ENCODE measurements at regions not wholly inside any gene's neighbourhood (a gene's known extent, or its start where the extent isn't known, plus 50 kb on each side); places are given as distances from the start of the nearest gene placed in this dataset.

DNA sequence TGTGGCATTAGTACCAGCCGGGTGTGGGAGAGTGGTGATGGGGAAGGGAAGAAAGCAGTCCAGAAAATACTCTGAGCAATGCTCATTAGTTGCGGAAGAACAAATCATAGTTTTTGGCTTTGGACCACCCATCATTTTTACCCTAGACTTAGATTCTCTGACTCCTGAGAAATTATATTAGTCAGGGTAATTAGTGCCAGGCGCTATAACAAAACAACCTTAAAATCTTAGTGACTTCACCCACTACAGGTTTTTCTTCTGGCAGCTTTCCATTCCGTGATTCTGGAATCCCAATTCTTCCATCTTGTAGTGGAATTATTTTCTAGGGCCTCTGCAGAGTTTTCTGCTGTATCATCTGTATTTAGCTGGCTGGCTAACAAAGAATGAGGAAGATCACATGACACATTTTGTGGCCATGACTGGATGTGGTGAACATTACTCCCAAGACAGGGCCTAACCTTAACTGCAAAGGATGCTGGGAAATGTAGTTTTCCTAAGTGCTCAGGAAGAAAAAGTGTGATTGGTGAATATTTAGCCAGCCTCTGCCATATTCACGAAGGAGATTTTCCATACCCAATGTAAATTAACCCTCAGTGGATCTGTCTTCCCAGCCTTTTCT, 373.0 kb upstream of the MEF2C start:
- no peak for DNase-seq (ENCODE audit: low spot score)
- Mint-ChIP-seq H3K27ac (no peak overlapping the region), H3K4me1 (ENCODE audit: low read depth) (no peaks in the 10 kb centered on the region), H3K36me3 (ENCODE audit: low read depth) (no peaks in the 10 kb centered on the region), H3K4me3 (ENCODE audit: low read depth) (no peak overlapping the region), H3K27me3 (ENCODE audit: low read depth) (peaks cover 2% of the 10 kb centered on the region), H3K9me3 (no peaks in the 10 kb centered on the region)
- intact Hi-C loops (cut with micrococcal nuclease), result no loop called here

DNA sequence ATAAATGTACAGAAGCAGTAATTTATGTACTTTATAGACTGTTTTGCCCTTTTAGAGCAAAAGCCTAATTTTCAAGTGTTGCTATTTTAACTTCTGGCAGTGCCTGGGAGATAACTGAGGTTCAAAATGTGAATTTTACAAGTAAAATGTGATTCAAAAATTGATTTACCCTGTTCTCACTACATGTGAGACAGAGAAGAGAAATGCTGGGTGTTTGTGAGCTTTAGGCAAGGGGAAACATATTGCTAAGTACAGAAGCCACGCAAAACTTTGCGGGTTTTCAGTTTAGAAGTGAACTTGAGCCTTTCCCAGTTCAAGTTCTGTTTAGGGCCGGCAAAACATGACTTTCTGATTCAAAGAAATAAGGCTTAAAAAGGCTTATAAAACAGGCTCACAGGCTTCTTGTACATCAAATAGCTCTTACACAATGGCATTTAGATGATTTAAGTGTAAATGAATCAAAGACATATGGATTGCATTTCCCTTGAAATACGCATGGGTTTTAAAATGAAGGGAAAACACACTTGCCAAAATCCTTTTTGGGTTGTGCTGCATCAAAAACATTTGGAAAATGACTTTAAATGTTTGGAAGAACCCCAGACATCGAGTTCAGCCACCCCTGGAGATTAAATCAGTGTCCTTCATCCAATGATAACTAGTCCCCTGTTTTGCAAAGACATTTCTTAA, 370.8 kb upstream of the MEF2C start:
- H3K36me3 Mint-ChIP-seq (ENCODE audit: low read depth), result no peaks in the 10 kb centered on the region

DNA sequence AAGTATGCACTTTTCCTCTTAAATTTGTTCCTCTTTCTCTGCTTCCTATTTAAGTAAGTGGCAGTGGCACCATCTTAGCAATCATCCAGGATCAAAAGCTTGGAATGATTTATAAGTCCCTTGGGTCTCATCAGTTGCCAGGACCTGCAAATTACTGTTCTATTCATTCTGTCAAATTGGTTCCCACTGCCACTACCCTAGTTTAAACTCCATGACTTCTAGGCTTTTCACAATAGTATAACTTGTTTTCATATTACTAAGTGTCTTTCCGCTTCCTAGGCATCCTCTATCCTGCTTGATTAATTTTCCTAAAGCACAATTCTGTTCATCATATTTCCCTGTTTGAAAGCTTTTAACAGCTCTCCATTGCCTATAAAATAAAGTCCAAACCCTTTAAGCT, 363.9 kb upstream of the MEF2C start:
- H3K4me1 Mint-ChIP-seq (ENCODE audit: low read depth), result no peaks in the 10 kb centered on the region
- intact Hi-C loops (cut with micrococcal nuclease), result no loop called here
- no peaks in the 10 kb centered on the region for H3K27me3 Mint-ChIP-seq (ENCODE audit: low read depth)
- H3K36me3 Mint-ChIP-seq (ENCODE audit: low read depth), result no peaks in the 10 kb centered on the region
- H3K4me3 Mint-ChIP-seq (ENCODE audit: low read depth), result no peak overlapping the region
- no peaks in the 10 kb centered on the region for H3K9me3 Mint-ChIP-seq
- no peak overlapping the region for H3K27ac Mint-ChIP-seq
- no peak for DNase-seq (ENCODE audit: low spot score)

More for the DNA sequence above, 370.8 kb upstream of the MEF2C start:
- Mint-ChIP-seq H3K4me3 (ENCODE audit: low read depth) (no peak overlapping the region), H3K27ac (no peak overlapping the region), H3K4me1 (ENCODE audit: low read depth) (no peaks in the 10 kb centered on the region), H3K27me3 (ENCODE audit: low read depth) (peaks cover 2% of the 10 kb centered on the region), H3K9me3 (no peaks in the 10 kb centered on the region)
- intact Hi-C loops (cut with micrococcal nuclease), result no loop called here
- no peak for DNase-seq (ENCODE audit: low spot score)

DNA sequence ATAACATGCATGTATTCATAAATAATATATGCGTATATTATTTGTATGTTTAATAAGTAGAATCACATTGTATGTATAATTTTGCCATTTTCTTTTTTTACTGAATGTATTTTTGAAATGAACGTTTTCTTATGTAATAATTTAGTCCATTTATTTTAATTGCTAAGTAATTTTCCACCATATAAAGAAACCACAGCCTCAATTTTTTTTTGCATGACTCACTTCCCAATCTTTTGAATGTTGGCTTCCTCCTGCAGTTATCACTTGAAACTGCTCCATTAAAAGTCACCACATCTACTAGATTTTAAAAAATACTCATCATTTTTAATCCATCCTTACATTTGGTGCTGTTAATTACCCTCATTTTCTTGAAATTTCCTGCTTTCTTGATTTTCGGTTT, 363.3 kb upstream of the MEF2C start:
- DNase-seq (ENCODE audit: low spot score), result no peak
- intact Hi-C loops (cut with micrococcal nuclease), result no loop called here
- no peaks in the 10 kb centered on the region for H3K9me3 Mint-ChIP-seq
- H3K27ac Mint-ChIP-seq, result no peak overlapping the region
- no peaks in the 10 kb centered on the region for H3K36me3 Mint-ChIP-seq (ENCODE audit: low read depth)
- H3K4me3 Mint-ChIP-seq (ENCODE audit: low read depth), result no peak overlapping the region
- H3K4me1 Mint-ChIP-seq (ENCODE audit: low read depth), result no peaks in the 10 kb centered on the region
- H3K27me3 Mint-ChIP-seq (ENCODE audit: low read depth), result no peaks in the 10 kb centered on the region

DNA sequence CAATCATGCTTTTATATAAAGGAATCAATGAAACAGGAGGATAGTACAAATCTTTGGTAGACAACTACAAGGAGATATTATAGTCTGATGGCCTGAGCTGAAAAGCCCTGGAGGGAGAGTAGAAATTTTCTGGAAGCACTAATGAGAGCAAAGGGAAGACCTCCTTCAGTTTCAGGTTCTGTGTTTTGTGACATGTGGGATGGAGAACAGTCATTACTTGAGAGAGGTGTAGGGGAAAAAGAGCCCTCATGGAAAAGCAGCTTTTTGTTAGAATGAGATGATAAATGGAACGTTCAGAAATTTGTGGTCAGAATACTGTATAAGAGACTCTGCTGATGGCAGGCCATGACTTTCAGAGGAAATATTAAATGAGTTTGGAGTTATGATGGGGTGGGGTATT, 360.6 kb upstream of the MEF2C start:
- H3K4me1 Mint-ChIP-seq (ENCODE audit: low read depth), result no peaks in the 10 kb centered on the region
- DNase-seq (ENCODE audit: low spot score), result no peak
- no peaks in the 10 kb centered on the region for H3K27me3 Mint-ChIP-seq (ENCODE audit: low read depth)
- no peaks in the 10 kb centered on the region for H3K9me3 Mint-ChIP-seq
- H3K27ac Mint-ChIP-seq, result no peak overlapping the region
- H3K36me3 Mint-ChIP-seq (ENCODE audit: low read depth), result no peaks in the 10 kb centered on the region
- intact Hi-C loops (cut with micrococcal nuclease), result loop anchor here (5.0 kb wide), 1 partner anchor 69 kb away; no protein-coding TSS in a partner anchor
- no peak overlapping the region for H3K4me3 Mint-ChIP-seq (ENCODE audit: low read depth)

DNA sequence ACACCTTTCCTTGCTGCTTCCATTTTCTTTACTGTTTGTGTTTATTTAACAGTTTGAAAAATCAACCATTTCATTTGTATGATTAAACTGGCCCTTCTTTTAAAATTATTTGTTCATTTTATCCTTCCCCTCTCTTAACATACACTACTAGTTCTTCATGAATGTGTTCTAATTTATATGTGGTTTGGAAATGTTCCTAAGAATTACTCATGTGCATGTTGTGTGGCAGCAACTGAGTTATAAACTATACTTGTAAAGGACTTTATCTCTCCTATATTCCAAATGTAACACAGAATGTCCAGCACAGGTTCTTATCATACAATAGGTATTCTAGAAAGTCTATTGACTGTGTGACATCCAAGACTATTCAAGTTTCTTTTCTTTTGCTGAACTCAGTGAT, 358.2 kb upstream of the MEF2C start:
- no peaks in the 10 kb centered on the region for H3K27me3 Mint-ChIP-seq (ENCODE audit: low read depth)

DNA sequence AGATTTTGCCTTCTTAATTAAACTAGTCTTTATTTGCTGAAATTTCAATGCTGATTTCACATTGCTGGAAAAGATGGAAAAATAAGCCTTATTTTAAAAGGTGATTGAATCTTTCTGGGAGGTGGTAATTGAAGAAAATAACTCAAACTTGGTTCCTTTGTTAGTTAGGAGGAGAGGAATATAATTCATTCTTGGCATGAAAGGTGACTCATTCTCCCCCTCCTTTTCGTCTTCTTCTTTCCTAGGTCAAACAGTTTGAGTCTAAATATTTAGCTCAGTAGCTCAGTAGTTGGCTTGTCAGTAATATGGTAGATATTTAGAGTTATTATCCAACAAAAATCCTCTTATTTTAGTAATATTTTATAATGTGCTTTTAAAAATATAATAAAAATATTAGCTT, 353.9 kb upstream of the MEF2C start:
- no peaks in the 10 kb centered on the region for H3K27me3 Mint-ChIP-seq (ENCODE audit: low read depth)
- intact Hi-C loops (cut with micrococcal nuclease), result no loop called here

More for the DNA sequence above, 358.2 kb upstream of the MEF2C start:
- Mint-ChIP-seq H3K27ac (no peak overlapping the region), H3K4me3 (ENCODE audit: low read depth) (no peak overlapping the region), H3K4me1 (ENCODE audit: low read depth) (no peaks in the 10 kb centered on the region), H3K9me3 (no peaks in the 10 kb centered on the region), H3K36me3 (ENCODE audit: low read depth) (no peaks in the 10 kb centered on the region)
- intact Hi-C loops (cut with micrococcal nuclease), result loop anchor here (5.0 kb wide), 1 partner anchor 71 kb away; no protein-coding TSS in a partner anchor
- DNase-seq (ENCODE audit: low spot score), result no peak

DNA sequence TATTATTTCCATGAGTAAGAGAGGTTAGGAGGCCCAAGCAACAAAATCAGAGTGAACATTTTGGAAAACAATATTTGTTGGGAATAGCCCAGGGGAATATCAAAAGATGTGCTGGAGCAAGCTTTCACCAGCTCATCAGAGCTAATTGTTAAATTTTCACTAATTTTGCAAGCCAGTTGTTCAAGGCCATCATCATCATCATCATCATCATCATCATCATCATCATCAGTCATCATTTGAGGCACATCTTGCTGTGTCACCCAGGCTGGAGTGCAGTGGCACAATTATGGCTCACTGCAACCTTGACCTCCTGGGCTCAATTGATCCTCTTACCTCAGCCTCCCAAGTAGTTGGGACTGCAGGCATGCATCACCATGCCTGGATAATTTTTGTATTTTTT, 350.5 kb upstream of the MEF2C start:
- Mint-ChIP-seq H3K9me3 (no peaks in the 10 kb centered on the region), H3K4me1 (ENCODE audit: low read depth) (peaks cover 2% of the 10 kb centered on the region), H3K4me3 (ENCODE audit: low read depth) (no peak overlapping the region), H3K27me3 (ENCODE audit: low read depth) (no peaks in the 10 kb centered on the region), H3K36me3 (ENCODE audit: low read depth) (no peaks in the 10 kb centered on the region), H3K27ac (no peak overlapping the region)
- intact Hi-C loops (cut with micrococcal nuclease), result no loop called here
- DNase-seq (ENCODE audit: low spot score), result no peak

More for the DNA sequence above, 353.9 kb upstream of the MEF2C start:
- no peaks in the 10 kb centered on the region for H3K36me3 Mint-ChIP-seq (ENCODE audit: low read depth)
- no peak overlapping the region for H3K4me3 Mint-ChIP-seq (ENCODE audit: low read depth)
- H3K27ac Mint-ChIP-seq, result no peak overlapping the region
- H3K4me1 Mint-ChIP-seq (ENCODE audit: low read depth), result peaks cover 2% of the 10 kb centered on the region
- H3K9me3 Mint-ChIP-seq, result no peaks in the 10 kb centered on the region
- no peak for DNase-seq (ENCODE audit: low spot score)

DNA sequence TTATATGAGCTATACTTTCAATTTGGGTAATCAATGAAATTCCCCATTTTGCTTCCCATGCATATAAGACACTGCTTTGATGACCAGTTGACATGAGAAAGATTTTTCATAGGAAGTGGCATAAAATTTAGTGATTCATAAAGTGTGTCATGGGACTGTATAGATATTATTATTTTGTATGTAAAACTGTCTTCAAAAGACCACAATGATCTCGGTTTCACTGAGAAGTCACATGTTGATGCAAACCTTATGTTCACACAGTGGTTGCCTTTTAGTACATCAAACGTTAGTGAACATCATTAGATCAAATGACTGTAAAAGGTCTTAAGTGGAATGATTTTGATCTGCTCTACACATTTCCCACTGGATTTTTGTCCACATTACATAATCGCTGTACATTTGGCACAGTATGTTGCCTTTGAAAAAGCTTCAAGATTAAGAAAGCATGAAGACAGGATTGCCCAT, 349.2 kb upstream of the MEF2C start:
- intact Hi-C loops (cut with micrococcal nuclease), result no loop called here
- Mint-ChIP-seq H3K36me3 (ENCODE audit: low read depth) (no peaks in the 10 kb centered on the region), H3K27me3 (ENCODE audit: low read depth) (no peaks in the 10 kb centered on the region), H3K4me3 (ENCODE audit: low read depth) (no peak overlapping the region), H3K9me3 (peaks cover 4% of the 10 kb centered on the region), H3K27ac (no peak overlapping the region), H3K4me1 (ENCODE audit: low read depth) (peaks cover 7% of the 10 kb centered on the region)
- DNase-seq (ENCODE audit: low spot score), result no peak

DNA sequence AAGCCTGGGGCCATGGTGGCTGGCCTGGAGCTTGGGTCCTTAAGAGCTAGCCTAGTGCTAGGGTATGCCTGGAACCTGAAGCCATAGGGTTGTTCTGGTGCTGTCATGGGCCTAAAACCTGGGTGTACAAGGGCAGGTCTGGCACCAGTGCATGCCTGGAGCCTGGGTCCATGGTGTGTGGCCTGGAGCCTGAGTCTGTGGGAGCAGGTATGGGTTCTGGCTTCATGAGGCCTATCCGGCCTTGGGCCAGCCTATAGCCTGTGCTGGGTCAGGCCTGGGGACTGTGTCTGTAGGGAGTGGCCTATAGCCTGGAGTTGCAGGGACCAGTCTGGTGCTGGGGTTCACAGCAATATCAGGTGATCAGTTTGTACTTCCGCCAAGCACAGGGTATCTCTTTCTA, 347.2 kb upstream of the MEF2C start:
- Mint-ChIP-seq H3K27me3 (ENCODE audit: low read depth) (no peaks in the 10 kb centered on the region), H3K9me3 (peaks cover 4% of the 10 kb centered on the region), H3K4me1 (ENCODE audit: low read depth) (peaks cover 7% of the 10 kb centered on the region), H3K4me3 (ENCODE audit: low read depth) (no peak overlapping the region), H3K27ac (no peak overlapping the region), H3K36me3 (ENCODE audit: low read depth) (no peaks in the 10 kb centered on the region)
- intact Hi-C loops (cut with micrococcal nuclease), result no loop called here
- DNase-seq (ENCODE audit: low spot score), result no peak

DNA sequence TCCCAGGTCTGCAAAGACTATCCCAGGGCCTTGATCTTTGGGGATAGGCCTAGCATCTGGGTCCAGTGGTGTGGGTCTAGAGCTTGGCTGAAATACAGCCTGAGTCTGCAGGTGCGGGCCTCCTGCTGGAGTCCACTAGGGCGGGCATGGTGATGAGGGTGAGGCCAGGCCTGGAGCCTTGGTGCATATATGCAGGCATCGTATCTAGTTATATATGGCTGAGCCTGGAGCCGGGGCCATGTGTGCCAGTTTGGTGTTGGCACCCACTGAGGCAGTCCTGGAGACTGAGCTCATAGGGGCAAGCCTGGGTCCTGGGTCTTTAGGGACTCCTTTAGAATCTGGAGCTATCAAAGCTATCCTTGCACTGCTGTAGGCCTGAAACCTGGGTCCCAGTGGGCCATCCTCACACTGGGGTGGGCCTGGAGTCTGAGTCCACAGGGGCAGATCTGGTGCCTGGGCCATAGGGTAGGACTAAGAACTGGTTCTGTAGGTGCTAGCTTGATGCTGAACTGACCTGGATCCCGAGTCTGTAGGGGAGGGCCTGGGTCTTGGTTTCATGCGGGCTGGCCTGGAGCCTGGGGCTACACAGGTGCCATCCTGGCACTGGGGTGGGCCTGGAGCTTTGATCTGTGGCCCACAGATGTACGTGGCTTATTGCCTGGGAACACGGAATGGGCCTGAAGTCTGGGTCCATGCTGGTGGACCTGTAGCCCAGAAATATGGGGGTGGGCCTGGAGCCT, 346.5 kb upstream of the MEF2C start:
- Mint-ChIP-seq H3K9me3 (peaks cover 4% of the 10 kb centered on the region), H3K27me3 (ENCODE audit: low read depth) (no peaks in the 10 kb centered on the region), H3K27ac (no peak overlapping the region), H3K4me1 (ENCODE audit: low read depth) (peaks cover 7% of the 10 kb centered on the region), H3K4me3 (ENCODE audit: low read depth) (no peak overlapping the region), H3K36me3 (ENCODE audit: low read depth) (no peaks in the 10 kb centered on the region)
- intact Hi-C loops (cut with micrococcal nuclease), result no loop called here
- DNase-seq (ENCODE audit: low spot score), result no peak

DNA sequence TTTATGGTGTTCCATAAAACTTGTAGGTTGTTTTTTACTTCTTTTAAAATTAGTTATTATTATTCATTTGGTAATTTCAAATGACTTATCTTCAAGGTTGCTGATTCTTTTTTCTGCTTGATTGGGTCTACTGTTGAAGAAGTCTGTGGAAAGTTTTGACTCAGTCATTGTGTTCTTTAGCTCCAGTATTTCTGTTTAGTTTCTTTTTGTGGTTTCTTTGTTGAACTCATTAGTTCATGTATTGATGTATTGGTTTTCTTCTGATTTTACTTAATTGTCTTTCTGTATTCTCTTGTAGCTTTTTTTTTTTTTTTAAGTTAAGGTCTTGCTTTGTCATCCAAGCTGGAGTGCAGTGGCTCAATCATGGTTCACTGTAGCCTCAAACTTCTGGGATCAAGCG, 345.4 kb upstream of the MEF2C start:
- intact Hi-C loops (cut with micrococcal nuclease), result no loop called here
- Mint-ChIP-seq H3K36me3 (ENCODE audit: low read depth) (no peaks in the 10 kb centered on the region), H3K4me1 (ENCODE audit: low read depth) (peaks cover 7% of the 10 kb centered on the region), H3K27me3 (ENCODE audit: low read depth) (no peaks in the 10 kb centered on the region), H3K4me3 (ENCODE audit: low read depth) (no peak overlapping the region), H3K27ac (no peak overlapping the region), H3K9me3 (peaks cover 4% of the 10 kb centered on the region)
- no peak for DNase-seq (ENCODE audit: low spot score)

DNA sequence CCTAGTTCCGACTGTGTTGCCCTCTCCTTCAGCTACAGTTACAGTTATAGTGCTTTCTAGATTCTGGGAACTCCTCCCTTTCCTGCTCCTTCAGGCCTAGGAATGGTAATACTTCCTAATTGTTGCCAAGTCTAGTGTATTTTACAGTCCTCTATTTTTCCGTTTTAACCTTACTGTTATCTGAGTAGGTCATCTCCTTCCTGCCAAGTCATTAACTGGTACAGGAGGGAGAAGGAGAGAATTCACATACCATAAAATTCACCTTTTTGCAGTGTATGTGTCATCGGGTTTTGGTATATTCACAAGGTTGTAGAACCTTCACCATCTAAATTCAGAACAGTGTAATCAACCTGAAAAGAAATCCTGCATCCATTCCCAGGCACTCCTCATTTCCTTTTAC, 335.4 kb upstream of the MEF2C start:
- no peaks in the 10 kb centered on the region for H3K4me1 Mint-ChIP-seq (ENCODE audit: low read depth)
- intact Hi-C loops (cut with micrococcal nuclease), result no loop called here
- H3K9me3 Mint-ChIP-seq, result no peaks in the 10 kb centered on the region
- no peak overlapping the region for H3K27ac Mint-ChIP-seq
- no peak for DNase-seq (ENCODE audit: low spot score)
- H3K36me3 Mint-ChIP-seq (ENCODE audit: low read depth), result no peaks in the 10 kb centered on the region
- H3K4me3 Mint-ChIP-seq (ENCODE audit: low read depth), result no peak overlapping the region
- no peaks in the 10 kb centered on the region for H3K27me3 Mint-ChIP-seq (ENCODE audit: low read depth)

Measured in activated T-helper 2 cell treated with anti-CD3 and anti-CD28 coated beads, Interferon-gamma antibody, Interleukin-2, Interleukin-4, amounts not matched to agents 10 μg/mL and 5 μg/mL and 100 μg/mL, durations not matched to agents 14 hours and 24 hours and 36 hours (primary cell).